Esophagus mucosa (tissue), 1 donor: ENCODE measurements at regions not wholly inside any gene's neighbourhood (a gene's known extent, or its start where the extent isn't known, plus 50 kb on each side); places are given as distances from the start of the nearest gene placed in this dataset.
"Not testable (repeated sequence)": the region's sequence is repeated elsewhere in the genome, so short reads cannot be mapped to it uniquely, and the experiment has no call there.

Source experiments
- ATAC-seq: fragments of 200-7000 bp; cut with Tn5 transposase; one replicate; pipeline ENCODE4 v1.9.1; 2020
- donor health status: DM: yes; HTN: yes; CAD: no.

DNA sequence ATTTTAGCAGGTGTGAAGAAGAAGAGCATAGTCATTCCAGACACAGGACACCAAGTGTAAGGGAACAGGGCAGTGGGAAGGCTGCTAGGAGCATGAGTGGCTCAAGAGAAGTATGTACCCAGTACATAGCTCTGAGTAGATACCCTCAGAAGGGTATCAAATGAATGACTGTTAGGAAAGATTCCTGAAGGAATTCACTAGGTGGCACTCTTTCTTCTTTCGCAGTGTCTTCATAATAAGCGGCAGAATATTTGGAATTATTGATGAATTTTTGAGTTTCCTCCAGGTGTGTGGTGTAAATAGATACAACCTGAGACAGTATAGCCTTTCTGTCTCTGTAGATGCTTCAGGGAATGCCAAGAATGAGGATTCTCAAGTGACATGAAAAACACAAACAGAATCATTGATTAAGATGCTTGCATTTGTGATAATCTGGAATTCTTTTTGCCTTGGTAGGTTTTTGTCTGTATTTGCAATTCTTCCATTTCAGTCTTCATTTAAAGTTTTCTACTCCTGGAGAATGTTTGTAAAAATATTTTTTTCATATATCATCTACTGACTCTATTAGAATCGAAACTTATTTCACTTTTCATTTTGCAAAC, 264.3 kb upstream of the RIMS1 start:
- no peak for ATAC-seq

DNA sequence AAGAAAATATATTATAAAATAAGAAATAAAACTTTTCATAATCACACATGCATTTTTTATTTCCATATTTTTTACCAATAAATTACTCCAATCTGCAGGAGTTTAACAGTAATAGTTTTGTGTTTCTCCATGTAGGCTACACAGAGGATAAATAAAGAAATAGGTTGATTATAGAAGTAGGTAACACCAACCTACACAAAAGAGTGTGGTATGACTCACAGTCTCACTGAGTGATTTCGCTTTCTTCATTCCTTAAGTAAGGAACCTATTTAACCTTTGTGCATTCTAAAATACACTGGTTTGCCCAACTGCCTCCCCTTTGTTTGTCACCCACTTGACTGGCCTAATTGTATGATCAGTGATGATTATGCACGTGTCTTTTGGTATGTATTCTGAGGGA, 244.2 kb upstream of the RIMS1 start:
- ATAC-seq, result no peak

DNA sequence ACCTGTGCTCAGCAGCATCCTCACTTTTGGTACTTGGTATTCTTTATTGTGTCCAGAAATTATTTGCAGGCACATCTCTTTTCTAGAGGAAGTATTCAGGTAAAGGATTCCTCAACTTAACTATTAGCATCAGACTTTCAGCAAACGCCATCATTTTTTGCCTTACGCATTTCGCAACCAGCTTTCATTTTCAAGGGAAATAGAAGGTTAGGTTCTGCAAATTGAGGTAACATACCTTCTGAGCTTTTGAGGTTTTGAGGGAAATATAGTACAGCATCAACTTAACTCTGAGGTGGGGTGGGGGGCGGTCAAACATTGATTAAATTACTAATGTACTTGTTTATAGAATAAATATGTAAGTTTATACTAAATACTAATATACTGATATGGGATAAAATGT, 243.6 kb upstream of the RIMS1 start:
- ATAC-seq, result no peak

DNA sequence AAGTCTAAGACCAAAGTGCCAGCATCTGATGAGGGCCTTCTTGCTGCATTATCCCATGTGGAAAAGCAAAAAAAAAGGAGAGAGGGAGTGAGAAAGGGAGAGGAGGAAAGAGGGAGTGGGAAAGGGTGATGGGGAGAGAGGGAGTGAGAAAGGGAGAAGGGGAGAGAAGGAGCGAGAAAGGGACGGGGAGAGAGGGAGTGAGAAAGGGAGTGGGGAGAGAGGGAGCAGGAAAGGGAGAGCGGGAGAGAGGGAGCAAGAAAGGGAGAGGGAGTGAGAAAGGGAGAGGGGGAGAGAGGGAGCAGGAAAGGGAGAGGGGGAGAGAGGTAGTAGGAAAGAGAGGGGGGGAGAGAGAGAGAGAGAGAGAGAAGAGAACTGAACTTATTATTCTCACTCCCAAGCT, 241.1 kb upstream of the RIMS1 start:
- ATAC-seq, result no peak

DNA sequence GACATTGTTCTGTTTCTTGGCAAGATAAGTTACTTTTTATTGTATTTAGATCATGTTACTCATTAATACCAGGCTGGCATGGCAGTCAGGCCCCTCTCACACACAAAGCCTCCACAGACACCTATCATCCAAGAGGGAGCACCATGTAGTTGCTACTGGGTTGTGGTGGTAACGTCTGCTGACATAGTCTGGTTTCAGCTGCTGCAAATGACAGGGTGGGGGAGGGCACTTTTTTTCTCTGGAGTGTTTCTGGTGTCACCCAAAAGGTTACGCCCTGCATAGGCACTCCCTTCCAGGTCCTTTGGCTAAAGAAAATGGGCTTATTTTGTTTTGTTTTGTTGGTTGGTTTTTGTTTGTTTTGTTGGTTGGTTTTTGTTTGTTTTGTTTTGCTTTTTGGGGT, 236.4 kb upstream of the RIMS1 start:
- no peak for ATAC-seq

DNA sequence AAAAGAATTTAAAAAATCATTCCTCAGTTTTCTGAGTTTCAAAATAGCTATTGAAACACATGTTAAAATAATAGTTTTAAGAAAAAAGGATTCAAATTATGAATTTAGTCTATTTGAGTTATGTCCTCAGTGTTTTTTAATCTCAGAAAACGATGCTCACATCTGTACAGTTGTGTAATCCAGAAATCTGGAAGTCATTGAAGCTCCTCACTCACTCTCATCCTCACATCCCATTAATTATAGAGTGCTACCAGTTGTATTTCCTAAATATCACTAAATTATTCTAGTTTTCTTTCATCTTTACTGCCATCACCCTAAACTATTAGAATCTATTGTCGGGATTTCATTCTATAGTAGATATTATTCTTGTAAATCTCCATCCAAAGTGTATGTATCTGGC, 234.7 kb upstream of the RIMS1 start:
- no peak for ATAC-seq

DNA sequence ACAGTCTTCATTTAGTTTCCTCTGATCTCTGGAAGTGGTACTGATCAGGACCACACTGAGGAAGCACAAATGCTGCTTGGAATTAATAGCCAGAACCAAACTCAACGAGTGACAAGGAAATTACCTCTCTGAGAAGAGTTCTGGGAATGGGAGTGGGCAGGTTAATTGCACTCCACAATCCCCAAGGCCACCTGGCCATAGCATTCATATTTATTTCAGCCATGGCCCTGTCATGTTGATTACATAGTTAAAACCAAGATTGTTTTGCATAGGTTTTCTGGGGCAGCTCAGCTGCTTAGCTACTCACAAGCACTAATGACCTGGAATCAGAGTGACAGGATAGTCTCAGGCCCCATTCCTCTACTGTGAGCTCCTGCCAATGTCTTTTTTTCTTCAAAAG, 230.2 kb upstream of the RIMS1 start:
- ATAC-seq, result no peak

DNA sequence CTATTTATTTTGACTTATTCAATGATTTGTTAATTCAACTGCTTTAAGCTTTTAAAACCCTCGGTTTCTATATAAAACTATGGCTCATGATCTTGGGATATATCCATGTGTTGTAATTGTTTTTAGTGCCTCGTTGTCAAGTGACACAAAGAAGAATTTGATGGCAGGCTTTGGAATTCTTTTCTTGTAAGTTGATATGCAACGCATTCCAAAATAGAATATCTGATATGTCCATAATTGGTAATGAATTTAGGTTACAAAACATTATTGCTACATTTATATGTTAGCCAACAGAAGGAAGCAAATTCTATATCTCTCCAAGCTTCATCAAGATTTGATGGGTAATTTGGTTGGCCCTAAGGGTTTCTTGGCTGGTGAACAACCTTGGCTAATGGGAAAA, 220.4 kb upstream of the RIMS1 start:
- ATAC-seq, result no peak

DNA sequence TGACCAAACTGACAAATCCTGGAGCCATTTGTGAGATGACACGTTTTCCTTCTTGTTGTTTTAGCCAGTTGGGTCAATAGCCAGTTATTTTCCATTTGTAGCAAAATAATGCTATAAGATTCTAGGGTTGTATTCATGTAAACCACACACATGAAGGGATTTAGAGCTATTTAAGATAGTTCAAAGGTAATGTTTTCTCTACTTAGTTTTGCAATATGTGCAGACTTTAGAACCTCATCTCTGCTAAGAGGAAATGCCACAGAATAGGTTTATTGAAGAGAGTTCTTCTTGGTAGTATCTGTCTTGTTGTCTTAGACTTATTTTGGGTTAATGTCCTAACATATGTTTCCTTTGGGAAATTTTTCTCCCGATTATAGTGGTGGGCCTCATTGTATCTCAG, 213.5 kb upstream of the RIMS1 start:
- no peak for ATAC-seq

DNA sequence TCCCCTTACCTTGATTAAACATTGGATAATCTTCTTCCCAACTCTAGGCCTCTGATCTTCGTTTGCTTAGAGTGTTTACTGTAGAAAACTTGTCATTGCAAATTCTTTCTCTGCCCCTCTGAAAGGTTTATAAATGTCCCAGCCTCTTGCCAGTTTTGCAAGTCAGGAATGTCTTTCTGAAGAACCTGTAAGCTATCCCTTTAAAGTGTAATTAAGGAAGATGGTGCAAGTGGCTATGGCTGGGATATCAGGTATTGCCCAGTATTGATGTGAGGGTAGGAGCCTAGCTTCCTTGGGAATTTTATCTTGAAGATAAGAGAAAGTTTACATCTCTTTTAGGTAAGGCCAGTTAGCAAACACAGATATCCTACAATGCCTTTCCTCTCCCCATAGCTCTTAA, 211.0 kb upstream of the RIMS1 start:
- ATAC-seq, result no peak

DNA sequence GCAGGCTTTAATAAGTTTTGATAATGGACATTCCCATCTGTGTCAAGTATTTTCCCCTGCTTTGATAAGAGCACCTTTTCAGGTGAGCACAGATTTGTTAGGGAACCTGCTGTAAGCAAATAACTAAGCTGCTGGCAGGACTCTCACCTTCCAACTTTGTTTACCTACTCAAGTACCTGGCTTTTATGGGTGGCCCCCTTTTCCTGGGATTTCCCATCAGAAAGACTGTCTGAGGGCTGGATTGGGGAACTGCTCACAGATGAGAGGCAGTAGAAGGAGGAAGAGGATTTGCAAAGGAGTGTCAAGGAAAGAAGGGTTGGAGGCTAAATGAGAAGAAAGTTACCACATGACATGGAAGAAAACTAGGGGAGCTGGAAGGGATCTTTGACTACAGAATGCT, 210.1 kb upstream of the RIMS1 start:
- ATAC-seq, result no peak

DNA sequence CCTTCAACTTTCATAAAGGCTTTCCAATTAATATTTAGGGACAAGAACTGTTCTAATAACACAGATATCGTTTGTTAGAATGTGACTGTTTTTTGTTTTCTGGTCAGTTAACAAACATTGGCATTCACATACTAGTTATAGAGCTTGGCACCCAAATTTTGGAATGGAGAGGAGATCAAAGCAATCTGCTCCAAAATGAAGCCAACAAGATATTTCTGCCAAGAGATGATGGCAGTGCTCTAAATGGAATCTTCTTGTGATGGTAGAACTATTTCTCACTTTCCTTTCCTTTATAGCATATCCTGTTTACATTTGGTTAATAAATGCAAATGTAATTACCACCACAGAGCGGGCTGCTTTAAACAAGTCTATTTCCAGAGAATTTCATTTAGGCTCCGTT, 208.3 kb upstream of the RIMS1 start:
- ATAC-seq, result no peak

DNA sequence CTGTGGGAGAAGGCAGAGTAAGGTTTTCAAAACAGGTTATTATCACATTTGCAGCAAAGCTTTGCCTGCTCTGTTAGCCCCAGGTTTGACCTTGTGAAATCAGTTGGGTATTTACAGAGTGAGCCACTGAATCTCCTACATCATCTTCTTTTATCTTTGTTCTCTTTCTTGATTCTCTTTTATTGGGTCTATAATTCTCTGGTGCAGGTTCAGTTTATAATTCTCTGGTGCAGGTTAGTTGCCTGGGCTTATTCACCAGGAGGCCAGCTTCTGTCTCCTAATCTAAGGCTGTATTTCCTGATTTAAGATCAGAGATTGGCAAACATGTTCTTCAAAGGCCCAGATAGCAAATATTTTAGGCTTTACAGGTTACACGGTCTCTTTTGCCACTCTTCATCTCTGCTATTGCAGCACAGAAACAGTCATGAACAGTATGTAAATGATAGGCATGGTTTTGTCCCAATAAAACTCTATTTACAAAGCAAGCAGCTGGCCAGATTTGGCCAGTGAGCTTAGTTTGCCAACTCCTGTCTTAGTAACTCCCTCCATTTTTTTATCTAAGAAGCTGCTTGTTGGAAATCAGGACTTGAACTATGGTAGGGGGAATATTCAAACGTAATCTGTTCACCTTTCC, 205.0 kb upstream of the RIMS1 start:
- ATAC-seq, result no peak

DNA sequence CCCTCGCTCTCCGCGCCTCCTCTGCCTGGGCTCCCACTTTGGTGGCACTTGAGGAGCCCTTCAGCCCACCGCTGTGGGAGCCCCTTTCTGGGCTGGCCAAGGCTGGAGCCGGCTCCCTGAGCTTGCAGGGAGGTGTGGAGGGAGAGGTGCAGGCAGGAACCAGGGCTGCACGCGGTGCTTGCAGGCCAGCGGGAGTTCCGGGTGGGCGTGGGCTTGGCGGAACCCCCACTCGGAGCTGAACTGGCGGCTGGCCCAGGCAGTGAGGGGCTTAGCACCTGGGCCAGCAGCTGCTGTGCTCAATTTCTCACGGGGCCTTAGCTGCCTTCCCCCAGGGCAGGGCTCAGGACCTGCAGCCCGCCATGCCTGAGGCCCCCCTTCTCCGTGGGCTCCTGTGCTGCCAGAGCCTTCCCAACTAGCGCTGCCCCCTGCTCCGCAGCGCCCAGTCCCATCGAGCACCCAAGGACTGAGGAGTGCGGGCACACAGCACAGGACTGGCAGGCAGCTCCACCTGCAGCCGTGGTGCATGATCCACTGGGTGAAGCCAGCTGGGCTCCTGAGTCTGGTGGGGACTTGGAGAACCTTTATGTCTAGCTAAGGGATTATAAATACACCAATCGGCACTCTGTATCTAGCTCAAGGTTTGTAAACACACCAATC, 200.2 kb upstream of the RIMS1 start:
- not testable (repeated sequence) for ATAC-seq

DNA sequence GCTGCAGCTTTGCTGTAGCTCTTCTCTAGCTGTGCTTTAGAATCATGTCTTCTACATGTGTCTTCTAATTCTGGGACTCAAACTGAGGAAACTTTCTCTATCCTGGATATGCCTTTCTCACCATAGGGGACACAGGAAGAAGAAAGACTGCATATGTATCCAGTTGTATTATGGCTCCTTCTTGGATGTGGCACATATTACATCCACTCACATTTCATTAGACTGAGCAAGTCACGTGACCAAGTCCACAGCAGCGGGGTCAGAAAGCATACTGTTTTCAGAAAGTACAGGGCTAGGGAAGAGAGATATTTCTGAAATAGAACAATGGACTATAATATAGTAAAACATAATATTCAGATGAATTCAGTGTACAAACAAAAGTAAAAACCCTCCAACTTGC, 187.6 kb upstream of the RIMS1 start:
- ATAC-seq, result no peak

DNA sequence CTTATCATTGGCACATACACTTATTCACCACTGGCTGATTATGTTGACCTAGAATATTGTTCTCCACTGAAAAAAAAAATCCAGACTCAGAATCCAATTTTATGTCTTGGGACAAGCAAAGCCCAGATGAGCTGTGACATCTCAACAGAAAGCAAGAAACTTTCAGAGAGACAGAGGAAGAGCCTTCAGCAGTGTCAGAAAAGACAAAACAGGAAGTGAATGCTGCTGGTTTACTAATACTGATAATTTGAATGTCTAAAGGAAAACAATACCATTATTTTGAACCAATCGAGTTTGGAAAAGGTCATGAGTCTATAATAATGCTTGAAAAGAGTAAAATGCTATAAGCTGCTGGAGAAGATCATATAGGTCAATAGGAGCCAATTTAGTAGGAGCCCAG, 179.8 kb upstream of the RIMS1 start:
- ATAC-seq, result no peak

DNA sequence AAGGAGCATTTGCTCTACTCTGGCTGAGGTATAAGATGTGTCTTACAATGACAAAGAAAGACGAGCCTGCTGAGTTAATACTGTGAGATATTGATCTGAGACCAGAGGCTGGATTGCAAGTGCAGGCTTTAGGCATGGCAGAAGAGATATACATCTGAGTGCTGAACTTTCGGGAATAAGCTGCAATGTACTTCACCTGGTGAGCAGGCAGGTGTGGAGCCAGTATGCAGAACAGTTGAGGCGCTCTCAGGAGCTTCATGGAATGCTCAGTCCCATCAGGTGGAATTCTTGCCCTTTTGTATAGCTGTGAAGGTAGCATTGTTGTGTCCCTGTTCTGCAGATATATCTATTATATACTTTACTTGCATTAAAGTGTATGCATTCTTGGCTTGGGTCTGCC, 179.3 kb upstream of the RIMS1 start:
- no peak for ATAC-seq

DNA sequence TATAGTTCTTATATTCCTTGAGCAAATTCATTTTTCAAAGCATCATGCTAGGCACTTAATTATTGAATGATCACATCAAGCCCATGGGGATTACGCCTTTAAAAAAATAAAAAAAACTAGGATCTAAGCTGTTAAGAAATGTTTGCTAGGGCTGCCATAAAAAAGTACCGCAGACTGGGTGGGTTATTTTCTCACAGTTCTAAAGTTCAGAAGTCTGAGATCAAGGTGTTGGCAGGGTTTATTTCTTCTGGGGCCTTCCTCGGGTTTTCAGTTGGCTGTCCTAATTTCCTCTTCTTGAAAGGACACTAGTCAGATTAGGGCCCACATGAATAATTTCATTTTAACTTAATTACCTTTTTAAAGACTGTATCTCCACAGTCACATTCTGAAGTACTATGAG, 165.6 kb upstream of the RIMS1 start:
- ATAC-seq, result no peak

DNA sequence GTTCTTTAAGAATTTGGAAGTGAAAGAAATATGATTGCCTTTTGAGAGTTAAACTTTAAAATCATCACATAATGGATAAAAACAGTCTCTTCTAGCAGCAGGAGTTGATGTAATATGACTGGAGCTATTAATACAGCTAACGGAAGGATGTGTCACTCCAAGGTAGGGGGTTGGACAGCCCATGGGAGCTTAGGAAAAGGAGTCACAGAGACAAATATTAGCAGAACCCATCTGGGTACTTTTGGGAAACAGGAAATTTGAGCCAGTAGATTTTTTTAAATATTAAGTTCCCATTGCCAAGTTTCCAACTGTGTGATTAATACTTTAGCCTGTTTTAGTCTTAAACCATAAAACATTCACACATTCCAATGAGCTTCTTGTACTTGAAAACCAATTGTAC, 164.7 kb upstream of the RIMS1 start:
- ATAC-seq, result no peak

DNA sequence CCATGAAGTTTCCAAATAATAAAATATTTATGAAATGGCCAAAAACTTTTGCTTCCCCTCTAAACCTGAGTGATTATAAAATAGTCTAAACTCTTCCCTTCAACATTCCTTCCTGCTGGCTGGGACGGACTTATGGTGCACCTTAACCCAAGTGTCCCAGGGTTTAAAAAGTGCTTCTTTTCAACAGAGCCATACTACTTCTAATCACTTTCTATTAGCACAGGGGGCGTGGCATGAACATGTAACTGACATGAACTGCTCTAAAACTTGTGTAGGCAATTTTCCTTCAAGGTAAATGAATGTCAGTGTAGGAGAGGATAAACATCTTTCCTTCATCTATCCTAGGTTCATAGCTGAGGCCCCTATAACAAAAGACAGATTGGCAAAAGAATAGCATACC, 163.6 kb upstream of the RIMS1 start:
- no peak for ATAC-seq

DNA sequence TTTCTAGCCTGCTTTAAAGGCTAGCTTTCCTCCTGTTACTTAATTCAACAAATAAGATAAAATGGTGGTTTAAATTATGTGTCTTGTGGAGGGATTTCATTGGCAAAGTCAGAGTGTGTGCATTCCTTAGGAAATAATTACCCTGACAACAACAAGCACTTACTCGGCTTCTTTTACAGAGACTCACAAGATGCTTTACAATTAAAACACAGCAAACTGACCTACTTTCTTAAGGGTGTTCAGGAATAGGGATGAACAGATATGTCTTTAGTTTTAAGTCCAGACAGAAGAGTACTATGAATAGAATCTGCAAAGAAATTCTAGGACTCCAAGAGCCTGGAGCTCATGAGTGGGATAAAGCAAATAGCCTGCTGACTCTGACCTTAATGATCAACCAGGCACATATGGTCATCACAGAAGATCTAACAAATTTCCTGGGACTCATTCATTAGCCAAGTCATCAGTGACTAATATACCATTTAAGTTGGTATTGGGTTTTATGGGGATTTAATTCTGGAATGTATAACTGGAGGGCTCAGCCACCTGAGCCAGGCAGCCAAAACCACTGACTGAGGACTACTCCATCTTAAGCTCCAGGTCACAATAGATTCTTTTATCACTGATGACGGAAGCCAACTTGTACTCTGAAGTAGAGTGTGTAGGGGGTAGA, 161.8 kb upstream of the RIMS1 start:
- no peak for ATAC-seq

DNA sequence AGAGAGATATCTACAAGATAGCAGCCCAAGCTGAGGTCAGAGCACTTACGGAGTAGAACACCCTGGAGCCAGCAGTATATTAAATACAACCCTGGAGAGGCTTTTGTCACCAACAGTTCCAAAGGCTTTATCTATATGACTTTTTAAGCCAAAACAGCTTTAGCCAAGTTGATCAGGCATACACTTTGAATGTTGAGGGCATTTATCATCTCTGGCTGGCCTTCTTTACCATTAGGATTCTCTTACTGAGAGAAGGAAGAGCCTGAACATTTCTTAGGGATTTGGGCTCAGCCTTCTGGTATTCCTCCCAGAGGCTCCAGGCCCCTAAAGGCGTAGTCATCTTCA, 161.3 kb upstream of the RIMS1 start:
- no peak for ATAC-seq

DNA sequence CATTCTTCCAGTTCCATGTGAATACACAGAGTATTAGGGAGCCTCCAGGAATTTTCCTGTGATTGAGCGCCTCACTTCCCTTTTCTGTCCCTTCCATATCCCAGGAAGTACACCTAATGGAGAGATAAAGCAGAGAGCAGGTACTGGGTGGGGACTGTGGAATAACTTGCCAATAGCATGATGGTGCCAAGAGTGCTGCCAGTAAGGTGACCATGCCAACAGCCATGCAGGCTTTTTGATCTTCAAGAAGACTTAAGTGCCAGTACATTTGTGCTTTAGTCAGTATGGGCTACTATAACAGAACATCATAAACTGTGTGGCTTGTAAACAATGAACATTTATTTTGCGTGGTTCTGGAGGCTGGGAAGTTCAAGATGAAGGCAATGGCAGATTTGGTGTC, 160.2 kb upstream of the RIMS1 start:
- ATAC-seq, result no peak

DNA sequence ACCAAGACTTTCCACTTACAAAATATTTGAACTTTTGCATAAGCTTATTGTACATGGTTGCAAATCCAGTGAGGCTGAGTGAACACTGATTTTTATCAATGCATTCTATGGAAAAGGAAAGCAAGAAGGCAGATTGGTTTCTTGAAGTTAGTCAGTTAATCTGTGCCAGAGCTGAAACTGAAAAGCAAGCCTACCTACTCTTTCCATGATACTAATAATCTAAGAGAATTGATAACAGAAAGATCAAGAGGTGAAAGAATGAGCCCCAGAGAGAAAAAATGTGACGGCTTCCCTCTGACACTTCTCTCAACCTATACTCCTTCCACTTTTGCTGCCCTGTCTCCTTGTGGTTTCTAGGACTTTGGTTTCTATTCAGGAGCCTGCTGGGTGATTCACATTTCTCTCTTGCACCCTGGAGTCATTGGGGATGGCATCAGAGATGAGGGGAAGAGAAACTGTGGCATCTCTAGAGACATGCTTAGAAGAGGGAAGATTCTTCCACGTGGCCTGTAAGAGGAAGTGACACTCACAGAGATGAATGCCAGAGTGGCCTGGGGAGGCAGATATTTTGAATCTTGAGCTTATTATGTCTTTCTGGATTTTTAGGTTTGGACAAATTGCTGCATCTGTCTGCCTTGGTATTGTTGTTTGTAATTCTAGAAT, 158.6 kb upstream of the RIMS1 start:
- ATAC-seq, result no peak
